ENCODE measurements at regions not wholly inside any gene's neighbourhood (a gene's known extent, or its start where the extent isn't known, plus 50 kb on each side); places are given as distances from the start of the nearest gene placed in this dataset.

DNA sequence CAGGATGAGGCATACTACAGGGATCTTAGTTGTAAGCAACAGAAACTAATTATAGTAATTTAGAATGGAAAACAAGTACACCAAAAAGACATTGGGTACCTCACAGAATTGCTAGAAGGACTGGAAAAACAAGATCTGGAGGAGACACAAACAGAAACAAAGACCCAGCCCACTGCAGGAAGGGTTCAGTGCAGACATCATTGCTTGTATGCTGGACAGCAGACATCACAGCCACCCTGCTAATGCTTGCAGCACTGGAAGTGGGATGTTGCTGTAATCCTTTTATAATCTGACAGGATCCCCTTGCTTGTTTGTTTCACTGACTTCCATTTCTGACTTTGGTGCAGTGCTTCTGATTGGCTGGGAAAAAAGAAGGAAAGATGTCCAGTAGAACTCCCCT, 111.4 kb upstream of the ZNF678 start:
- Histone ChIP-seq H3K4me1 (ENCODE audit: insufficient read depth, low read length) (no peaks in the 10 kb centered on the region), H3K79me2 (ENCODE audit: insufficient read depth, low read length) (no peaks in the 10 kb centered on the region), H3K36me3 (ENCODE audit: insufficient read depth, low read length) (no peaks in the 10 kb centered on the region), H3K9me3 (ENCODE audit: insufficient read depth, low read length, severe bottlenecking) (no peaks in the 10 kb centered on the region), H2AFZ (ENCODE audit: low read depth, low read length) (no peak overlapping the region), H3K27me3 (ENCODE audit: insufficient read depth, low read length, poor library complexity) (no peaks in the 10 kb centered on the region), H3K27ac (ENCODE audit: low read length) (no peak overlapping the region), H3K4me2 (ENCODE audit: insufficient read depth, low read length) (no peak overlapping the region), H3K9ac (ENCODE audit: low read depth, low read length) (no peak overlapping the region), H4K20me1 (ENCODE audit: insufficient read depth, low read length) (no peaks in the 10 kb centered on the region), H3K4me3 (ENCODE audit: low read depth in 1 of 2, low read length in 2 of 2) (no peak overlapping the region)
- ATAC-seq (ENCODE audit: insufficient read depth, low read depth) (no peak), DNase-seq (no peak)
- no peak for TF ChIP-seq EZH2 (IDR thresholded peaks at IDR 0.05; ENCODE audit: borderline replicate concordance, low read depth, low read length, severe bottlenecking)
- TF ChIP-seq, protein P1, sequence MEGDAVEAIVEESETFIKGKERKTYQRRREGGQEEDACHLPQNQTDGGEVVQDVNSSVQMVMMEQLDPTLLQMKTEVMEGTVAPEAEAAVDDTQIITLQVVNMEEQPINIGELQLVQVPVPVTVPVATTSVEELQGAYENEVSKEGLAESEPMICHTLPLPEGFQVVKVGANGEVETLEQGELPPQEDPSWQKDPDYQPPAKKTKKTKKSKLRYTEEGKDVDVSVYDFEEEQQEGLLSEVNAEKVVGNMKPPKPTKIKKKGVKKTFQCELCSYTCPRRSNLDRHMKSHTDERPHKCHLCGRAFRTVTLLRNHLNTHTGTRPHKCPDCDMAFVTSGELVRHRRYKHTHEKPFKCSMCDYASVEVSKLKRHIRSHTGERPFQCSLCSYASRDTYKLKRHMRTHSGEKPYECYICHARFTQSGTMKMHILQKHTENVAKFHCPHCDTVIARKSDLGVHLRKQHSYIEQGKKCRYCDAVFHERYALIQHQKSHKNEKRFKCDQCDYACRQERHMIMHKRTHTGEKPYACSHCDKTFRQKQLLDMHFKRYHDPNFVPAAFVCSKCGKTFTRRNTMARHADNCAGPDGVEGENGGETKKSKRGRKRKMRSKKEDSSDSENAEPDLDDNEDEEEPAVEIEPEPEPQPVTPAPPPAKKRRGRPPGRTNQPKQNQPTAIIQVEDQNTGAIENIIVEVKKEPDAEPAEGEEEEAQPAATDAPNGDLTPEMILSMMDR (IDR thresholded peaks at IDR 0.05; ENCODE audit: borderline replicate concordance, extremely low read depth, low read length, poor library complexity, severe bottlenecking) = no peak

DNA sequence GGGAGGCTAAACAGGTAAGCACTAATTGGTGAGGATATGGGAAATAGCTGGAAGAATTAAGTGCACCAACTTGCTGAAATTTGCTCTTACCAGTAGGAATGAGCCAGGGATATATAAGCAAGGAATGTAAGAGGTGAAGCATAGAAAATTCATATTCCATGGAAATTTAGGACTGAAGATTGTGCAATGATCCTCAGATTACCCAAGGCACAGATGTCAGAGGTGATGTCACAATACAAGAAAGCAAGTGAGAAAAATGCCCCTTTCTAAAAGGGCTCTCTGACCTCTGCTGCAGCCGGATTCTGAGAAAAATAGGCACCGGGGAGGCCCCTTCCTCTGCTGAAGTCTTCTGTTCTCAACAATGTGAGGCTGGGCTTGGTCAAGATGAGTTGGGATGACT, 112.3 kb upstream of the ZNF678 start:
- Histone ChIP-seq H3K4me1 (ENCODE audit: insufficient read depth, low read length) (no peaks in the 10 kb centered on the region), H3K4me2 (ENCODE audit: insufficient read depth, low read length) (no peak overlapping the region), H3K4me3 (ENCODE audit: low read depth in 1 of 2, low read length in 2 of 2) (no peak overlapping the region), H3K9me3 (ENCODE audit: insufficient read depth, low read length, severe bottlenecking) (no peaks in the 10 kb centered on the region), H4K20me1 (ENCODE audit: insufficient read depth, low read length) (no peaks in the 10 kb centered on the region), H3K27ac (ENCODE audit: low read length) (no peak overlapping the region), H3K36me3 (ENCODE audit: insufficient read depth, low read length) (no peaks in the 10 kb centered on the region), H2AFZ (ENCODE audit: low read depth, low read length) (no peak overlapping the region), H3K27me3 (ENCODE audit: insufficient read depth, low read length, poor library complexity) (no peaks in the 10 kb centered on the region), H3K9ac (ENCODE audit: low read depth, low read length) (no peak overlapping the region), H3K79me2 (ENCODE audit: insufficient read depth, low read length) (no peaks in the 10 kb centered on the region)
- TF ChIP-seq, protein P1 (IDR thresholded peaks at IDR 0.05; ENCODE audit: borderline replicate concordance, extremely low read depth, low read length, poor library complexity, severe bottlenecking) = no peak
- TF ChIP-seq EZH2 (IDR thresholded peaks at IDR 0.05; ENCODE audit: borderline replicate concordance, low read depth, low read length, severe bottlenecking) = no peak
- ATAC-seq (ENCODE audit: insufficient read depth, low read depth) (no peak), DNase-seq (no peak)

DNA sequence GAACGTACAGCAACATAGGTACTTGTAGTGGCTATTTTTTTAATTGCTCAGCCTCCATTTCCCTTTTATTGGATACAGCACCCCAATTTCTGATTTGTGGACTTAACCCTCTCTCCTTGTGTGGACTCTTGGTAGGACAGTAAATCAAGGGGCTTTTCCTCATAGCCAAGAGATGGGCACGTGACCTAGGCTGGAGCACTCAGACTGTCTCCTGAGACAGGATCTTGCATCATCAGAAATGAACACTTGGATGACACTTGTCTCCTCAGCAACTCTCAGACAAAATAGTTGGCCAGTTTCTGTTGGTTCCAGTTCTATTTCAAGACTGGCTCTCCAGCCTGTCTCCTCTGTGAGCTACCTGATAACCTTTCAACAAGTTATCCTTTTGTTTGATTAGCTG, 112.9 kb upstream of the ZNF678 start:
- ATAC-seq (ENCODE audit: insufficient read depth, low read depth) = no peak
- Histone ChIP-seq H3K27me3 (ENCODE audit: insufficient read depth, low read length, poor library complexity) (no peaks in the 10 kb centered on the region), H3K36me3 (ENCODE audit: insufficient read depth, low read length) (no peaks in the 10 kb centered on the region), H3K9ac (ENCODE audit: low read depth, low read length) (no peak overlapping the region), H3K9me3 (ENCODE audit: insufficient read depth, low read length, severe bottlenecking) (no peaks in the 10 kb centered on the region), H3K27ac (ENCODE audit: low read length) (no peak overlapping the region), H3K4me1 (ENCODE audit: insufficient read depth, low read length) (no peaks in the 10 kb centered on the region), H2AFZ (ENCODE audit: low read depth, low read length) (no peak overlapping the region), H3K4me2 (ENCODE audit: insufficient read depth, low read length) (no peak overlapping the region), H3K79me2 (ENCODE audit: insufficient read depth, low read length) (no peaks in the 10 kb centered on the region), H3K4me3 (ENCODE audit: low read depth in 1 of 2, low read length in 2 of 2) (no peak overlapping the region), H4K20me1 (ENCODE audit: insufficient read depth, low read length) (no peaks in the 10 kb centered on the region)
- TF ChIP-seq, protein P1 (IDR thresholded peaks at IDR 0.05; ENCODE audit: borderline replicate concordance, extremely low read depth, low read length, poor library complexity, severe bottlenecking) = no peak
- no peak for TF ChIP-seq EZH2 (IDR thresholded peaks at IDR 0.05; ENCODE audit: borderline replicate concordance, low read depth, low read length, severe bottlenecking)
- DNase-seq = no peak

Measured in DND-41 (cell line).